Aorta (tissue), 5 donors: ENCODE measurements at regions not wholly inside any gene's neighbourhood (a gene's known extent, or its start where the extent isn't known, plus 50 kb on each side); places are given as distances from the start of the nearest gene placed in this dataset.

Experiments used
- ATAC-seq: fragments of 200-7000 bp; cut with Tn5 transposase; one replicate; pipeline ENCODE4 v1.9.1; 2022; ENCODE audit warnings: moderate library complexity; ENCODE audit not compliant: low FRiP score
- DNase-seq, 2 donors: peaks; one replicate each; pipeline ENCODE4 v3.0.0-alpha.2; 2020
- H3K27ac ChIP-seq, 2 donors: one replicate each; pipeline ENCODE4 v1.5.1; 2013; ENCODE audit warnings: low read length in 2 of 2, mild to moderate bottlenecking in 2 of 2, moderate library complexity in 2 of 2, control low read depth in 1 of 2, inconsistent platforms in 1 of 2, low read depth in 1 of 2
- H3K27me3 ChIP-seq, 2 donors: one replicate each; pipeline ENCODE4 v1.6.1; 2013; ENCODE audit warnings: control low read depth in 1 of 2, low read length in 1 of 2, mild to moderate bottlenecking in 1 of 2, moderate library complexity in 1 of 2; ENCODE audit not compliant: insufficient read depth in 2 of 2, control insufficient read depth in 1 of 2
- H3K36me3 ChIP-seq, 2 donors: one replicate each; pipeline ENCODE4 v1.6.1; 2013; ENCODE audit warnings: control low read depth in 1 of 2, low read length in 1 of 2, mild to moderate bottlenecking in 1 of 2; ENCODE audit not compliant: insufficient read depth in 2 of 2, control insufficient read depth in 1 of 2
- H3K4me1 ChIP-seq, 2 donors: one replicate each; pipeline ENCODE4 v1.6.1; 2013; ENCODE audit warnings: low read length in 2 of 2, control low read depth in 1 of 2, mild to moderate bottlenecking in 1 of 2, moderate library complexity in 1 of 2; ENCODE audit not compliant: insufficient read depth in 2 of 2, control insufficient read depth in 1 of 2
- H3K4me3 ChIP-seq, 2 donors: one replicate each; pipeline ENCODE4 v1.5.1; 2013; ENCODE audit warnings: low read length in 2 of 2, control low read depth in 1 of 2, mild to moderate bottlenecking in 1 of 2
- H3K9me3 ChIP-seq: one replicate; pipeline ENCODE4 v1.6.1; 2013; ENCODE audit warnings: mild to moderate bottlenecking, low read length; ENCODE audit not compliant: control insufficient read depth
- WGBS, 2 donors: extraction: QIAGEN DNeasy Blood & Tissue Kit; methylation state at CpG; one replicate each; pipeline ENCODE4 v1.1.7; 2013; 5-methylcytosine and 5-hydroxymethylcytosine counted together
- intact Hi-C, 2 donors: fragments of 100-400 bp; cut with DNase I; formaldehyde crosslinking; loops; one replicate each; pipeline versions ENCODE4 v1.14.2 to v1.15.0; 2022
- donor health status: healthy with polysubstance abuse.
- donor health status: Bipolar disorder and iron deficiency.
- donor health status: DM: no; HTN: no; CAD: no.
- donor health status: DM: no; HTN: no; CAD: no.
- donor health status: DM: yes; HTN: yes; CAD: no.

DNA sequence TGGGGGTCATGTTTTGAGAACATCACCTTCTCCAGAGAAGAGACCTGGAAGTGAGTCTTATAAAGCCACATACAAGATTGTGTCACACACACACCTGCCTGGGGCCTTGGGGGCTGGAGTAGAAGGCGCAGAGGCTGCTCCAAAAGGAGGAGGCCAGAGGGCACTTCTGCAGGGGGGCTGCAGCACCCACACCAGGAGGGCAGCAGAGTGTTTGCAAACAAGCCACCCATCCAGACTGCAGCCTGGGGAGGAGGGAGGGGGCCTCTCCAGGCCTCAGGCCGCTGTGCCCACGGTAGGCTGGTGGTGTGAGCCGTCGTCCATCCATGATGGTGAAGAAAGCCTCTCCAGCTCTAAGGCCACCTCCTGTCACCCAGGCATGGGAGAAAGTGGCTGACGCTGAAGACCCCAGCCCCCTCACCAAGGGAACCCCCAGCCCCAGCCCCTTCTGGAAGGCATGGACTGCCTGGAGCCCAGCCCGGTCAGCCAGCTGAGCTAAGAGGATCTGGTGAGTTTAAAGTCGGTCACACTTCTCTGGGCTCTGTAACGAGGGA, 77.5 kb downstream of the FOXL3 start:
- Histone ChIP-seq H3K4me1 (no peaks in the 10 kb centered on the region), H3K9me3 (no peaks in the 10 kb centered on the region), H3K27me3 (no peaks in the 10 kb centered on the region), H3K27ac (no peak overlapping the region), H3K4me3 (no peak overlapping the region), H3K36me3 (no peaks in the 10 kb centered on the region)
- 93 to 94% methylated on average over 9 of the region's 9 CpGs for WGBS, 2 donors
- intact Hi-C loops = no loop called here
- ATAC-seq (no peak), DNase-seq (peak; percentile 30 to 49)

DNA sequence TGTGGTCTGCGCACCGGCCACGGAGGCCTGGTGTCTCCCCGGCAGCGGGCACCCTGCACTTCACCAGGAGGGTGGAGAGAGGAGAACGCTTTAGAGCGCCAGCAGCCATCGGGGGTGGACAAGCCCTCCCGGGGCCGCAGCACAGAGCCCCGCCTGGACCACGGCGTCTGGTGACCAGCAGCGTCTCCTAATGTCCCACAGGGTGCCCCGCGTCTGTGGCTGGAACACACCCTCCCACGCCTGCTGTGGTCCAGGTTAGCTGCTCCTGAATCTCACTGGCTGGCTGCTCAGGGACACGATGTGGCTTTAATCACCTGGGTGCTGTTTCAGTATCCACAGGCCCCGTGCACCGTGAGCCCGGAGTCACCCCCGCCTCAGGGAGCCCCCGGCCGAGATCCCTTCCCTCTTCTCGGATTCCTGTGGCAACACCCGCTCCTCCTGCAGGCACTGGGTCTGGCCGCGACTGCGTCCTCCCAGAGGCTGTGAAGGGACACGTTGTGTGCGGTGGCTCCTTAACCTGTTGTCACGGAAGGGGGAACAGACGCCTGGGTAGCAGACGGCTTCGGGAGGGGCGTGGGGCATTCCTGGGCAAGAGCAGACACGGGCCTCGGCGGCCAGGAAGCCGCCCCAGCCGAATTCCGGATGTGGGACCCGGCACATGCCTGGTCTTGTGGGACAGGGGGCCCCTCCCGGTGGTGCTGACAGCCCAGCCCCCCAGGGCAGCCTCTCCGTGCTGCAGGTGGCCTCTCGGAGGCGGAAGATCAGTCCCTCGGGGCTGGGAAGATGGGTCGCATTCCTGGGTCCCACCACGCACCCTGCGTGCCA, 78.9 kb downstream of the FOXL3 start:
- Histone ChIP-seq H3K27me3 (no peaks in the 10 kb centered on the region), H3K9me3 (no peaks in the 10 kb centered on the region), H3K4me1 (no peaks in the 10 kb centered on the region), H3K27ac (no peak overlapping the region), H3K36me3 (no peaks in the 10 kb centered on the region), H3K4me3 (no peak overlapping the region)
- no peak for ATAC-seq
- peak; percentile 43 to 72 for DNase-seq
- intact Hi-C loops = no loop called here
- 68 to 69% methylated on average over 50 to 51 of the region's 51 CpGs for WGBS, 2 donors

DNA sequence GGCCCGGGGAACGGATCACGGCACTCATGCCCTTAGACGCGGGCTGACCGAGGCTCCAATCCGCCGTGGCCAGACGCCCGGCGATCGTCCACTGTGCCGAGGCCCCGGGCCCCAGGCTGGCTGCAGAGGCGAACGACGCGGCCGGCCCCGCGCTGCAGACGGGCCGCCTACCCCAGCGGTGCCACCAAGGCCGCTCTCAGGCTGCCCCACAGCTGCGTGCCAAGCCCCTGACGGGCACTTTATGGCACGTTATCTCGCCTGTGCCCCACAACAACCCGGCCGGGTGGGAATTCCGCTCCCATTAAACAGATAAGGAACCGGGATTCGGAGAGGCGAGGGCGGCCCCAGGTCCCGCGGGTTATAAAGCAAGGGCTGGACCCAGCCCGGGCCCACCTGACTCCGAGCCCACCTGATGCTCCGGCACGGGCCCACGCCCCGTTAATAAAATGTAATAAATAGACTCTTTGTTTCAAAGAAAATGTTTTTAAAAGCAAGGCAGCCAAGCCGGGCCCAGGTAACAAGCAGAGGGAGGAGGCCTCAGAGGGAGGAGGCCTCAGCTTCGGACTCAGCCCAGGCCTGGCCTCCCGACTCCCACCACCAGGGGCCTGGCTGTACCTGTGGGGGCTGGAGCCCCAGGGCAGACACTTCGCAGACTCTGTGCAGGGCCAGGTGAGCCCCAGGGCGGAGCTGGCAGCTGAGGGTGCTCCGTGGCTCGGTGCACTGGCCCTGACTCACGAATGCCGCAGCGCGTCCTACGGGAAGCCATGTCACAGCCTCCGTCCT, 79.7 kb downstream of the FOXL3 start:
- ATAC-seq (no peak), DNase-seq (peak; percentile 40 to 66)
- H3K27me3 ChIP-seq = no peaks in the 10 kb centered on the region
- WGBS, 2 donors = 86 to 88% methylated on average over 51 to 57 of the region's 57 CpGs
- no peak overlapping the region for H3K27ac ChIP-seq
- no peaks in the 10 kb centered on the region for H3K4me1 ChIP-seq
- no peak overlapping the region for H3K4me3 ChIP-seq
- H3K9me3 ChIP-seq = no peaks in the 10 kb centered on the region
- intact Hi-C loops = no loop called here
- H3K36me3 ChIP-seq = no peaks in the 10 kb centered on the region

DNA sequence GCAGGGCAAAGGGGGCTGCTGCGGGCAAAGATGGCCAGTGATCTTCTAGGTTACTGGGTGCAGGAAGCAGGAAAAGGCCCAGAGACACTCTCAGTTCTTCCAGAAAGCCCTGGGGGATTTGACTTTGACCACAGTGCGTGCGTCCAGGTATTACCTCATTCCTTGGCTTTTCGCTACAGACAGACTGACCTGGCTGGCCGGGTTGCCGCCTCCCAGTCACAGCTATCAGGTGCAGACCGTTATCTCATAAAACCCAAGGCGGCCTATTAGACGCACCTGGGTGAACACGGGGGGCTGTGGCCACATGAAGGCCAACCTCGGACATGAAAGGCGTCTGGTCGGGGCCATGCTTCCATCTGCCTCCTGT, 80.3 kb downstream of the FOXL3 start:
- 86 to 89% methylated on average over 13 of the region's 13 CpGs for WGBS, 2 donors
- peak in 1 of 2 donors; percentile 45 for DNase-seq
- Histone ChIP-seq H3K4me3 (no peak overlapping the region), H3K36me3 (no peaks in the 10 kb centered on the region), H3K27me3 (no peaks in the 10 kb centered on the region), H3K27ac (no peak overlapping the region), H3K9me3 (no peaks in the 10 kb centered on the region), H3K4me1 (no peaks in the 10 kb centered on the region)
- intact Hi-C loops = no loop called here
- no peak for ATAC-seq

DNA sequence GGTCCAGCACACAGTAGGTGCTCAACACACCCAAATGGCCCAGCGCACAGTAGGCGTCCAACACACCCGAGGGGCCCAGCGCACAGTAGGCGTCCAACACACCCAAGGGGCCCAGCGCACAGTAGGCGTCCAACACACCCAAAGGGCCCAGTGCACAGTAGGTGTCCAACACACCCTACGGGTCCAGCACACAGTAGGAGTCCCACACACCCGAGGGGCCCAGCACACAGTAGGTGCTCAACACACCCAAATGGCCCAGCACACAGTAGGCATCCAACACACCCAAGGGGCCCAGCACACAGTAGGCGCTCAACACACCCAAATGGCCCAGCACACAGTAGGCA, 80.8 kb downstream of the FOXL3 start:
- H3K4me3 ChIP-seq = no peak overlapping the region
- ATAC-seq = no peak
- intact Hi-C loops = no loop called here
- no peaks in the 10 kb centered on the region for H3K9me3 ChIP-seq
- H3K27ac ChIP-seq = no peak overlapping the region
- H3K4me1 ChIP-seq = no peaks in the 10 kb centered on the region
- peak in 1 of 2 donors; percentile 34 for DNase-seq
- H3K27me3 ChIP-seq = no peaks in the 10 kb centered on the region
- 72% methylated on average over 10 of the region's 10 CpGs for WGBS, 2 donors
- H3K36me3 ChIP-seq = no peaks in the 10 kb centered on the region

DNA sequence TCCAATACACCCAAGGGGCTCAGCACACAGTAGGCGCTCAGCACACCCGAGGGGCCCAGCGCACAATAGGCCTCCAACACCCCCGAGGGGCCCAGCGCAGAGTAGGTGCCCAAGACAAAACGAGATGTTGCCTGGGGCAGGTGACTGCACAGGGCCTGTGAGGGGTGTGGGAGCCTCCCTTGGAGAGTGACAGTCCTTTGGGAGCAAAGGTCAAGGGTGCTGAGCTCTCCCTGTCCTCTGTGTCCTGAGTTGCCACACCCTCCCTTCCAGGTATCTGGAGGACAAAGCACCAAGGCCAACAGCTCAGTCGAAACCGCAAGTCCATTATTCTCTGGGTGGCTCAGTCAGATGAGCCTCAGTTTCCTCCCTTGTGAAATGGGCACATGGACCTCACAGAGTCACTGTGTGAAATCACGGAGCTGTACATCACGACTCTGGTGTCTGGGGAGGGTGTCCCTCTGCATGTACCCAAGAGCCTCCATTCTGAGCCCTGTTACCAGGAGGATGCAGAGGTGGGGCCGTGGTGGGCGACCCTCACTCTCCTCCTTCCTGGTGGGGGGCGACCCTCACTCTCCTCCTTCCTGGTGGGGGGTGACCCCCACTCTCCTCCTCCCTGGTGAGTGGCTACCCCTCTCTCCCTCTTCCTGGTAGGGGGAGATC, 81.3 kb downstream of the FOXL3 start:
- intact Hi-C loops = no loop called here
- Histone ChIP-seq H3K36me3 (no peaks in the 10 kb centered on the region), H3K9me3 (no peaks in the 10 kb centered on the region), H3K4me3 (no peak overlapping the region), H3K27me3 (no peaks in the 10 kb centered on the region), H3K4me1 (no peaks in the 10 kb centered on the region), H3K27ac (no peak overlapping the region)
- WGBS, 2 donors = 97 to 98% methylated on average over 13 of the region's 13 CpGs
- ATAC-seq (no peak), DNase-seq (peak; percentile 25 to 56)

DNA sequence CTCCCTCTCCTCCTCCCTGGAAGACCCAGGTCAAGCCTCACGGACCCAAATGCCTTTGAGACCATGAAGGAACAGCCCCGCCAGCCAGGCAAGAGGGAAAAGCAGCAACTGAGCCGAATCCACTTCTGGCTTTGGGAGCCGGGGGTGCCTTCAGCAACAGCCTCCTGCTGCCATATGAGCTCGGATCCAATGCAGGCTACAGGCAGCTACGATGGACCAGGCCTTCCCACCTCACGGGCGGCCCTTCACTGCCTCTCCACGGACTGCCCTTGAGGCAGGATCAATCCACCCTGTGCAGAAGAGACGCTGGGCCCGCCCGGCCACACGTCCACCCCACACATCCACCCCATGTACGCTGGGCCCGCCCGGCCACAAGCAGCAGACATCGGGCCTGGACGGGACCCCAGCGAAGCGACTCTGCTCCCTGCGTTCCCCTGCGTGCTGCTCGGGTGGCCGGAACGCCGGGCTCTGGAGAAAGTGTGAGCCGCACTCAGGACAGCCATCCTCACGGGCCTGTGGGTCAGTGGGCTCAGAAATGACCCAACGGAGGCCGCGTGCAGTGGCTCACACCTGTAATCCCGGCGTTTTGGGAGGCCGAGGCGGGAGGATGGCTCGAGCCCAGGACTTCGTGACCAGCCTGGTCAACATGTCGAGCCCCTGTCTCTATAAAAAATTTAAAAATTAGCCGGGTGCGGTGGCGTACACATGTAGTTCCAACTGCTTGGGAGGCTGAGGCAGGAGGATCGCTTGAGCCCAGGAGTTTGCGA, 82.0 kb downstream of the FOXL3 start:
- no peaks in the 10 kb centered on the region for H3K9me3 ChIP-seq
- no peak overlapping the region for H3K27ac ChIP-seq
- 93 to 95% methylated on average over 43 of the region's 43 CpGs for WGBS, 2 donors
- ATAC-seq = no peak
- H3K4me3 ChIP-seq = no peak overlapping the region
- H3K4me1 ChIP-seq = no peaks in the 10 kb centered on the region
- H3K36me3 ChIP-seq = no peaks in the 10 kb centered on the region
- intact Hi-C loops = no loop called here
- peak; percentile 41 to 66 for DNase-seq
- no peaks in the 10 kb centered on the region for H3K27me3 ChIP-seq

DNA sequence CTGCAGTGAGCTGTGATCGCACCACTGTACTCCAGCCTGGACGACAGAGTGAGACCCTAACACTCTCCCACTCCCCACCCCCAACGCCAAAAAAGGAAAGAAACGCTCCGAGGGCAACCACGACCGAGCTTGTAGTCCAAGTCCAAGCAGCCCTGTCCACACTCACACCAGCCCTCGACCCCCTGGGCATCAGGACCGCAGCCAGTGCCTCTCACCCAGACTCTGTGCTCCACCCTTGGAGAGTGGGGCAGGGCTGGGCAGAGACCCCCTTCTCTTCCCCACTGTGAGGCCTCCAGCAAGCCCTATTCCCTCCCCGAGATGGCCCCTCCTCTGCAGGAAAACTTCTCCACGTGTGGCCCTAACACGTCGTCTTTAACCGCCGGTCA, 82.6 kb downstream of the FOXL3 start:
- ATAC-seq = no peak
- intact Hi-C loops = no loop called here
- WGBS, 2 donors = 80 to 82% methylated on average over 14 to 15 of the region's 15 CpGs

More for the DNA sequence above, 82.6 kb downstream of the FOXL3 start:
- Histone ChIP-seq H3K4me3 (no peak overlapping the region), H3K4me1 (no peaks in the 10 kb centered on the region), H3K36me3 (no peaks in the 10 kb centered on the region), H3K27me3 (no peaks in the 10 kb centered on the region), H3K9me3 (no peaks in the 10 kb centered on the region), H3K27ac (no peak overlapping the region)
- peak; percentile 44 to 59 for DNase-seq
